ENCODE measurements at regions not wholly inside any gene's neighbourhood (a gene's known extent, or its start where the extent isn't known, plus 50 kb on each side); places are given as distances from the start of the nearest gene placed in this dataset.

DNA sequence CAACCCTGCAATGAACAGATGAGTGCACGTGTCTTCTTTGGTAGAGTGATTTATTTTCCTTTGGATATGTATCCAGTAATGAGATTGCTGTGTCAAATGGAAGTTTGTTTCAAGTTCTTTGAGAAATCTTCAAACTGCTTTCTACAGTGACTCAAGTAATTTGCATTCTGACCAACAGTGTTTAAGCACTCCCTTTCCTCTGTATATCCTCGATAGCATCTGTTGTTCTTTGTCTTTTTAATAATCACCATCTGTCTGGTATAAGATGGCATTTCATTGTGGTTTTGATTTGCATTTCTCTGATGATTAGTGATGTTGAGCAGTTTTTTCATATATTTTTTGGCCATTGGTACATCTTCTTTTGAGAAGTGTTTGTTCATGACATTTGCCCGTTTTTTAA lies 1608.3 kb upstream of the ZEB2 start:
- Histone ChIP-seq H3K9me3 (ENCODE audit: low read depth) (no peaks in the 10 kb centered on the region), H3K36me3 (no peaks in the 10 kb centered on the region), H3K27ac (no peak overlapping the region), H3K27me3 (no peaks in the 10 kb centered on the region), H3K4me1 (ENCODE audit: low read depth) (no peaks in the 10 kb centered on the region), H3K4me3 (no peak overlapping the region)
- TF ChIP-seq, protein P1, sequence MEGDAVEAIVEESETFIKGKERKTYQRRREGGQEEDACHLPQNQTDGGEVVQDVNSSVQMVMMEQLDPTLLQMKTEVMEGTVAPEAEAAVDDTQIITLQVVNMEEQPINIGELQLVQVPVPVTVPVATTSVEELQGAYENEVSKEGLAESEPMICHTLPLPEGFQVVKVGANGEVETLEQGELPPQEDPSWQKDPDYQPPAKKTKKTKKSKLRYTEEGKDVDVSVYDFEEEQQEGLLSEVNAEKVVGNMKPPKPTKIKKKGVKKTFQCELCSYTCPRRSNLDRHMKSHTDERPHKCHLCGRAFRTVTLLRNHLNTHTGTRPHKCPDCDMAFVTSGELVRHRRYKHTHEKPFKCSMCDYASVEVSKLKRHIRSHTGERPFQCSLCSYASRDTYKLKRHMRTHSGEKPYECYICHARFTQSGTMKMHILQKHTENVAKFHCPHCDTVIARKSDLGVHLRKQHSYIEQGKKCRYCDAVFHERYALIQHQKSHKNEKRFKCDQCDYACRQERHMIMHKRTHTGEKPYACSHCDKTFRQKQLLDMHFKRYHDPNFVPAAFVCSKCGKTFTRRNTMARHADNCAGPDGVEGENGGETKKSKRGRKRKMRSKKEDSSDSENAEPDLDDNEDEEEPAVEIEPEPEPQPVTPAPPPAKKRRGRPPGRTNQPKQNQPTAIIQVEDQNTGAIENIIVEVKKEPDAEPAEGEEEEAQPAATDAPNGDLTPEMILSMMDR (IDR thresholded peaks at IDR 0.05; ENCODE audit: low read depth, low read length): no peak
- no peak for DNase-seq (ENCODE audit: low read depth in 1 of 2, low spot score in 1 of 2)

DNA sequence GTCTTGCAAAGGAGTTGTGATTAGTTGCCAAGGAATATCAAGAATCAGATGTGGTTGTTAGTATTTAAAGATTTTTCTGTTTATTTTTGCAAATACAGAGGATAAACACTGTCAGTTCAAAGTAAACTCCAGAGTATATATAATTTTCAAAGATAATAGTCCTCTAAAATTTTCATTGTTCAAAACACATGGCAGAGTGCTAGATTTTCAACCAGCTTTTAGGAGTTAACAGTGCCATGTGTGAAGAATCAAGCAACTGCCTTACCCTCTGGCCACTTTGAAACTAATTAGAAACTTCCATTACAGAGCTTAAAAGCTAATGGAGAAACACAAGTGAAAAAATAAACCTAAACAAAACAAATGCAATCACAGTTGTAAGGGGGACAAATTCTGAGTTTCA lies 1605.6 kb upstream of the ZEB2 start:
- no peak overlapping the region for H3K27ac ChIP-seq
- H3K4me3 ChIP-seq: no peak overlapping the region
- no peaks in the 10 kb centered on the region for H3K27me3 ChIP-seq
- H3K36me3 ChIP-seq: no peaks in the 10 kb centered on the region
- no peaks in the 10 kb centered on the region for H3K9me3 ChIP-seq (ENCODE audit: low read depth)
- no peak for DNase-seq (ENCODE audit: low read depth in 1 of 2, low spot score in 1 of 2)
- TF ChIP-seq, protein P1 (IDR thresholded peaks at IDR 0.05; ENCODE audit: low read depth, low read length): no peak
- no peaks in the 10 kb centered on the region for H3K4me1 ChIP-seq (ENCODE audit: low read depth)

DNA sequence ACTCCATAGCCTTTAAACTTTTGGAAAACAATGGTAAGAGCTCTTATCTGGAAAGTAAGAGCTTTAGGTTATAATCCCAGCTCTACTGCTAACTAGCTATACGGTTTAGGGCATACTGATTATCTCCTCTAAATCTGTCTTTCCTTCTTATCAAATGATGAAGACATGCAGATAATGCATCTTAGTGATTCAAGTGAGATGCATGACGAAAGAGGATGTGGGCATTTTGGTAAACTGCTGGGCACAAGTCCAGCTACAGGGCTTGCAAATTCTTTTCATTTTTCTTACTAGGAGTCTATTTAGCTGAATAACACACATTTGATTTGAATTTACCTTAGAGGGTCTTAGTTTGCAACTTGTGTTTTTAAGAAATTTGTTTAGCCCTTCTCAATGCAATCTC lies 1604.8 kb upstream of the ZEB2 start:
- DNase-seq (ENCODE audit: low read depth in 1 of 2, low spot score in 1 of 2): peak in 1 of 2 donors; percentile 66
- H3K4me1 ChIP-seq (ENCODE audit: low read depth): no peaks in the 10 kb centered on the region
- no peak overlapping the region for H3K4me3 ChIP-seq
- no peaks in the 10 kb centered on the region for H3K27me3 ChIP-seq
- no peaks in the 10 kb centered on the region for H3K9me3 ChIP-seq (ENCODE audit: low read depth)
- H3K36me3 ChIP-seq: no peaks in the 10 kb centered on the region
- no peak overlapping the region for H3K27ac ChIP-seq
- TF ChIP-seq, protein P1 (IDR thresholded peaks at IDR 0.05; ENCODE audit: low read depth, low read length): no peak

DNA sequence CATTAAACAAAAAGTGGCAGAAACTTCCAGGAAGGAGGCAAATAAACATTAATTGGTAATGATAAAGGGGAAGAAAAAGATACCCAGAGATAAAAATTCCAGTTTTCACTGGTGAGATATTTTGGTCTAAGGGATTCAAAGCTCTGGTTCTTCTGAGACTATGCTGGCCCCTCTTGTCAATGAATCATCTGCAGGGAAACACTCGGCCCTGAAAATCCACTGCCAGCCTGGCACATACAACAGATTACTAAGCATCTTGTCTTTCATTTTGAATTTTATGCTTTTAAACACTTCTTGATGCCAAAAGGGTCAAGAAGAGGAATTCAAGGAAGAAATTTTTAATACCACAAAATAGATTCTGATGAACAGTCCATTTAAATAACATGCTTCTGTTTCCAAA lies 1603.8 kb upstream of the ZEB2 start:
- no peak overlapping the region for H3K4me3 ChIP-seq
- H3K27me3 ChIP-seq: no peaks in the 10 kb centered on the region
- DNase-seq (ENCODE audit: low read depth in 1 of 2, low spot score in 1 of 2): peak in 1 of 2 donors; percentile 8
- no peaks in the 10 kb centered on the region for H3K4me1 ChIP-seq (ENCODE audit: low read depth)
- H3K9me3 ChIP-seq (ENCODE audit: low read depth): no peaks in the 10 kb centered on the region
- TF ChIP-seq, protein P1 (IDR thresholded peaks at IDR 0.05; ENCODE audit: low read depth, low read length): no peak
- H3K27ac ChIP-seq: no peak overlapping the region
- H3K36me3 ChIP-seq: no peaks in the 10 kb centered on the region

DNA sequence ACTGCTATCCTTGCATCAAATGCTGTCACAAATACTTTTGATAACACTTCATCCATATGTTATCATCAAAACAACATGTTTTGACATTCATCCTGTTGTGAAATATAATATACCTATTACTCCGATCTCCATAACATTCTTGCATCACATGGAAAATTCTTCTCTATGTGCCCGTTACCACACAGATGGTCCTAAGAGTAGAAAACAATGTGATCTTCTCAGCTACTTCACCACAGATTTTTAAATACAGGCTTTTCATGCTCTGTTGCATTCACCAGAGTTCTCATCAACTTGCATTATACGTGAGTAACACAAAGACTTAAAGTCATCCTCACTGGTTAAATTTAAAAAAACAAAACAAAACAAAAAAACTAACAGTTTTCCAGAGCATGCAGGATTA lies 1603.3 kb upstream of the ZEB2 start:
- no peak overlapping the region for H3K27ac ChIP-seq

More for the DNA sequence above, 1603.3 kb upstream of the ZEB2 start:
- Histone ChIP-seq H3K36me3 (no peaks in the 10 kb centered on the region), H3K4me1 (ENCODE audit: low read depth) (no peaks in the 10 kb centered on the region), H3K27me3 (no peaks in the 10 kb centered on the region), H3K4me3 (no peak overlapping the region), H3K9me3 (ENCODE audit: low read depth) (no peaks in the 10 kb centered on the region)
- peak in 1 of 2 donors; percentile 1 for DNase-seq (ENCODE audit: low read depth in 1 of 2, low spot score in 1 of 2)
- TF ChIP-seq, protein P1 (IDR thresholded peaks at IDR 0.05; ENCODE audit: low read depth, low read length): no peak
